HEK293T (cell line): ENCODE measurements at regions not wholly inside any gene's neighbourhood (a gene's known extent, or its start where the extent isn't known, plus 50 kb on each side); places are given as distances from the start of the nearest gene placed in this dataset.

Experiments
- BHLHE40 ChIP-seq: fragments of 450-650 bp; IDR thresholded peaks from 2 replicates; pipeline ENCODE4 v1.6.1; 2016; ENCODE audit warnings: mild to moderate bottlenecking, moderate library complexity, borderline replicate concordance
- ELF4 ChIP-seq: fragments of 450-650 bp; IDR thresholded peaks from 2 replicates; pipeline ENCODE4 v1.6.1; 2017; ENCODE audit warnings: antibody characterized with exemption
- FOXA1 ChIP-seq: fragments of 450-650 bp; IDR thresholded peaks from 2 replicates; pipeline ENCODE4 v1.6.1; 2016; ENCODE audit warnings: mild to moderate bottlenecking
- FOXK2 ChIP-seq: fragments of 450-650 bp; IDR thresholded peaks from 2 replicates; pipeline ENCODE4 v1.6.1; 2016; ENCODE audit warnings: mild to moderate bottlenecking
- FOXM1 ChIP-seq: fragments of 450-650 bp; IDR thresholded peaks from 2 replicates; pipeline ENCODE4 v1.6.1; 2017; ENCODE audit warnings: mild to moderate bottlenecking, borderline replicate concordance
- HDGF ChIP-seq: fragments of 450-650 bp; IDR thresholded peaks from 2 replicates; pipeline ENCODE4 v1.6.1; 2017; ENCODE audit warnings: antibody characterized with exemption, borderline replicate concordance
- L3MBTL2 ChIP-seq: fragments of 450-650 bp; conservative IDR thresholded peaks from 2 replicates; pipeline ENCODE4 v1.6.1; 2016; ENCODE audit warnings: mild to moderate bottlenecking
- NFRKB ChIP-seq: fragments of 450-650 bp; IDR thresholded peaks from 2 replicates; pipeline ENCODE4 v1.6.1; 2016; ENCODE audit warnings: mild to moderate bottlenecking, moderate library complexity
- PKNOX1 ChIP-seq: fragments of 450-650 bp; IDR thresholded peaks from 2 replicates; pipeline ENCODE4 v1.6.1; 2016
- SP1 ChIP-seq: fragments of 450-650 bp; IDR thresholded peaks from 2 replicates; pipeline ENCODE4 v1.6.1; 2017
- SUZ12 ChIP-seq: fragments of 450-650 bp; IDR thresholded peaks from 2 replicates; pipeline ENCODE4 v1.6.1; 2016; ENCODE audit warnings: mild to moderate bottlenecking
- ZNF384 ChIP-seq: fragments of 450-650 bp; IDR thresholded peaks from 2 replicates; pipeline ENCODE4 v1.6.1; 2016

GRCh38 chrX:131907488-131908314, 115.4 kb upstream of the STK26 start:
- TF ChIP-seq SUZ12 (no peak), SP1 (no peak), FOXM1 (no peak), ELF4 (no peak), BHLHE40 (no peak), PKNOX1 (no peak), HDGF (no peak), FOXK2 (no peak), L3MBTL2 (no peak), FOXA1 (no peak), NFRKB (no peak), ZNF384 (no peak)
